Choroid plexus epithelial cell (primary cell): ENCODE measurements at regions not wholly inside any gene's neighbourhood (a gene's known extent, or its start where the extent isn't known, plus 50 kb on each side); places are given as distances from the start of the nearest gene placed in this dataset.
"Not testable (repeated sequence)": the region's sequence is repeated elsewhere in the genome, so short reads cannot be mapped to it uniquely, and the experiment has no call there.

Source experiments
- DNase-seq: peaks from one replicate; pipeline ENCODE4 v3.0.0-alpha.2; 2010; ENCODE audit warnings: low read depth
- H3K4me3 ChIP-seq: 2 replicates; pipeline ENCODE4 v1.5.1; 2011; ENCODE audit warnings: low read depth, mild to moderate bottlenecking, control low read depth, low read length, moderate library complexity
- CTCF ChIP-seq: conservative IDR thresholded peaks from 2 replicates; pipeline ENCODE4 v1.5.1; 2011; ENCODE audit warnings: low read depth, mild to moderate bottlenecking, control low read depth, inconsistent platforms, low read length, moderate library complexity

- H3K4me3 ChIP-seq, result no peak overlapping the region
- no peak for TF ChIP-seq CTCF
- DNase-seq, result no peak
Observed at GRCh38 chr14:37830271-37830670, 234.8 kb downstream of the TTC6 start.

- DNase-seq, result no peak
- TF ChIP-seq CTCF, result no peak
- H3K4me3 ChIP-seq, result no peak overlapping the region
Observed at GRCh38 chr14:37834275-37834674, 238.8 kb downstream of the TTC6 start.

GRCh38 chr14:37838778-37839177 is 243.3 kb downstream of the TTC6 start:
- DNase-seq, H3K4me3 ChIP-seq: not testable (repeated sequence)

- H3K4me3 ChIP-seq, DNase-seq: not testable (repeated sequence)
Observed at GRCh38 chr14:37841039-37841438, 245.6 kb downstream of the TTC6 start.

GRCh38 chr14:37842106-37842505 is 246.7 kb downstream of the TTC6 start:
- H3K4me3 ChIP-seq, result no peak overlapping the region
- DNase-seq, result no peak
- TF ChIP-seq CTCF, result no peak

- TF ChIP-seq CTCF, result no peak
- H3K4me3 ChIP-seq, result no peak overlapping the region
- peak; percentile 8 for DNase-seq
Observed at GRCh38 chr14:37843954-37844607, 248.7 kb downstream of the TTC6 start.

GRCh38 chr14:37844614-37845013 is 249.2 kb downstream of the TTC6 start:
- no peak overlapping the region for H3K4me3 ChIP-seq
- TF ChIP-seq CTCF, result no peak
- DNase-seq, result no peak

- DNase-seq, result no peak
- no peak for TF ChIP-seq CTCF
- H3K4me3 ChIP-seq, result no peak overlapping the region
Observed at GRCh38 chr14:37848985-37849621, 253.7 kb downstream of the TTC6 start.
